Stimulated activated CD8-positive, alpha-beta memory T cell treated with anti-CD3 and anti-CD28 coated beads, Interleukin-4, amount 100 ng/mL, for 1 hour (primary cell): ENCODE measurements at regions not wholly inside any gene's neighbourhood (a gene's known extent, or its start where the extent isn't known, plus 50 kb on each side); places are given as distances from the start of the nearest gene placed in this dataset.
"Not testable (repeated sequence)": the region's sequence is repeated elsewhere in the genome, so short reads cannot be mapped to it uniquely, and the experiment has no call there.

Experiments used
- DNase-seq, 2 donors: peaks; one replicate each; pipeline ENCODE4 v3.0.0-alpha.2; 2020; ENCODE audit warnings: low read depth in 2 of 2, low spot score in 1 of 2

DNA sequence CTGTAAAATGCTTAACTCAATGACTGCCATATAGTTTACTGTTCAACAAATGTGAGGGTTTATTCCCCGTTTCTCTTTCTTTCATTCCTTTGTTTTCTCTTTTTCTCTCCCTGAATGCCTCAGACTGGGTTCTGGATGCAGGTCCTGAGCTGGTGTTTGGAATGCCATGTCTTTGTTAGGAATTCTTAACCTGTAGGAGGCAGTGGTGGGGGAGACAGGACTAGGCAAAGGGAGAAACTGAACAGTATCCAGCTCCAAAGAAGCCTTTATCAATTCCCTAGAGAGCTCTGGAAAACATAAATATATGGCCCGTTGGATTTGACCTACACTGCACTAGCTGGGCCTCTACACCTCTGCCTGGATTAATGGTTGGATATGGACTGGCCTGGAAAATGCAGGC lies 621.2 kb upstream of the SLC35B3 start:
- no peak for DNase-seq

- no peak for DNase-seq
Observed at GRCh38 chr6:9044426-9044825, 609.1 kb upstream of the SLC35B3 start.

- no peak for DNase-seq
Observed at GRCh38 chr6:9040718-9041117, 605.4 kb upstream of the SLC35B3 start.

GRCh38 chr6:9039258-9039657 lies 603.9 kb upstream of the SLC35B3 start:
- no peak for DNase-seq

GRCh38 chr6:9028086-9028485 lies 592.7 kb upstream of the SLC35B3 start:
- DNase-seq = no peak

DNA sequence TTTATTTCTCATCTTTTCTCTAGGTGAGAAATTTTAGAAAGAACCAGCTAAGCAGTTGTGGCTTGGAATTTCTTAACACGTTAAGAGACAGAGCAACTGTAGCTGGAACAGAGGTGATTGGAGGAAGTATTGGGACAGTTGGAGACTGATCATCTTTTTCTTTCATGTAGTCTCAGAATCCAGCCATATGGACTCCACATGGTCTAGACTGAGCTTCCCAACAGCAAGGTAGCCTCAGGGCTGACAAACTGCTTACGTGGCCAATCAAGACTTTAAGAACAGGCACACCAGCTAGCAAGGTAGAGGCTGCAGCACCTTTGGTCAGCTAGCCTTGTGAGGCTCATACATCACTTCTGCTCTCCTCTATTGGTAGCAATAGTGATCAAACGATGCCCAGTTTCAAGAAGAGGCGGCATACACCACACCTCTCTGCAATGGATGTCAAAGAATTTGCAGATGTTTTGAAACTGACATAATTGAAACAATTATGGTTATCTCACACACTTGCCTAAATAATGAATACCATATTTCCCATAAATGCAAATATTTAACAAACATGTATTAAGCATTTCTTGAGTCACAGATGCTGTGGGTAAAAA lies 590.5 kb upstream of the SLC35B3 start:
- no peak for DNase-seq

GRCh38 chr6:9025228-9025627 lies 589.9 kb upstream of the SLC35B3 start:
- DNase-seq = no peak

GRCh38 chr6:9024246-9024645 lies 588.9 kb upstream of the SLC35B3 start:
- not testable (repeated sequence) for DNase-seq

DNA sequence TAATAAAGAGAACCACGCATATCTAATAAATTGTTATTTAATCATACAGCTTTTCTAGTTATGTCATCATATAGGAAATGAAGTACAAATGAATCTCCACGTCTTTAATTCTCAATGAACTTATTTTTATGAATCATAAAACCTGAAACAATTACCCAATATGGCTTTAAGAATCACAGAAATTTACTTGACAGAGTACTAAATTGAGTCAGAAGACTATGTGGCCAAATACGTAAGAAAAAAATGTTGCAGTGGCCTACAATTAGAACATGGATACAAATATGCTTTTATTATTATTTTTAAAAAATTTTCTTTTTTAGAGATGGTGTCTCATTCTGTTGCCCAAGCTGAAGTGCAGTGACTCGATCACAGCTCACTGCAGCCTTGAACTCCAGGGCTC lies 584.7 kb upstream of the SLC35B3 start:
- DNase-seq = no peak

DNA sequence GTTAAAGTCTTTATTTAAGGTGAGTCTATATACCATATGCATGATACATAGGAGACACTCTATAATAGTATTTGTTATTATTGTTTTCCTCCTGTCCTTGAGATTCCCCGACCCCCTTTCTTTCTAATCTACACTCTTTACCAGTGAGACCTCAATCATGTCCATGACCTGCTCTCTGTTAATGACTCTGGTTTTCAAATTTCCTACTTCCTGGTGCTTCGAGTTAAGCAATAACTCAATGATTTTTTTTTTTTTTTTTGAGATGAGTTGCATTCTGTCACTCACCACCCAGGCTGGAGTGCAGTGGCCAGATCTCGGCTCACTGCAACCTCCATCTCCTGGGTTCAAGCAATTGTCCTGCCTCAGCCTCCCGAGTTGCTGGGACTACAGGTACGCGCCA lies 574.6 kb upstream of the SLC35B3 start:
- DNase-seq = no peak

DNA sequence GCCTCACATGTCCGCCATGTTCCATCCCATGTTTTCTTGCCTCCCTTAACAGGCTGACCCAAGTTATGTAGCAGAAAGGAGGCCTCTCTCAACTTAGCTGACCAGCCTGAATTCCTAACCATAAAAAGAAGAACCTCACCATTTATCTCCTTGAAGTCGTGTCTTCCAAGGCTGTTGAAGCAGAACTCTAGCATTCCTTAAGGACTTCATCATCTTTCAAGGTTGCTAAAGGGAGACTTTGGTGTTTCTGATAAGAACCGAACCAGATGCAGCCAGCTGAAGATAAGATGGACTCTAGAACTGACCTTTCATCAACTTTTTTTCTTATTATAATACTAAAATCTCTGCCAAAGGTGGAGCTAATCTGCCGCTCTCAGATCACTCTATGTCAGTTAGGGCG lies 571.7 kb upstream of the SLC35B3 start:
- DNase-seq = no peak

DNA sequence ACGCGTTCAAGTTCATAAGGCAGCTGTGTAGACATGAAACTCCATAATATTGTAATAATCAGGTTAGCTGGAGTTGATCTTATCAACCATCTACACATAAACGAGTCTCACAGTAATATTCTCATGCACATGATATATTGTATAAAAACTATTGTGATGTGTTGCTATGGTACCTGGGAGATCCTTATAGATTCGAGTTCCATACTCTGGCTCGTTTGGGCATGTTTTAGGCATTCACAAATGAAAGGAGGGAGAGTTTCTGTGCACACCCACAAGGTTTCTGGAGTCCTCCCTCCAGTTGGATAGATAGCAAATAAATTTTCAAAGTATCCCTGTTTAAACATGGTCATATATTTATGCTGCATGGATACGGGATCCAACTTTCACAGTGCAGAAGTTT lies 567.5 kb upstream of the SLC35B3 start:
- DNase-seq = no peak

- DNase-seq = no peak
Observed at GRCh38 chr6:8995156-8995555, 559.8 kb upstream of the SLC35B3 start.

DNA sequence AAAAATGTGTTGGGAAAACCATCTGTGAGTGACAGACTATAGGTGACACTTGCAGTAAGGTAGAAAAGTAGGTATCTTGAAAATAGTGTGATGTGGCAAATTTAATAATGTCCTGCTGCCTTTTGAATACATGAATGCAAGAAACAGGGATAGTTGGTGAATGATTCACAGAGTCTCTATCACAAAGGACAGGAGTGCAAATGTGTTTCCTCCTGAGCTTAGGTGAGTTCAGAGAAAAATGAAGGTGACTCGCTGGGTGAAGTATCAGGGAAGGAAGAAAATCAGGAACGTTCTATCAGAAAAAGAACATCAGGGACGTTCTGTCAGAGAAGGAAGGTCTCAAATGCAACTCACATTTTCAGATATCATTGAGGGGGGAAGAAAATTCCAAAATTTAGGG lies 557.8 kb upstream of the SLC35B3 start:
- DNase-seq = no peak

- DNase-seq = no peak
Observed at GRCh38 chr6:8991844-8992243, 556.5 kb upstream of the SLC35B3 start.

DNA sequence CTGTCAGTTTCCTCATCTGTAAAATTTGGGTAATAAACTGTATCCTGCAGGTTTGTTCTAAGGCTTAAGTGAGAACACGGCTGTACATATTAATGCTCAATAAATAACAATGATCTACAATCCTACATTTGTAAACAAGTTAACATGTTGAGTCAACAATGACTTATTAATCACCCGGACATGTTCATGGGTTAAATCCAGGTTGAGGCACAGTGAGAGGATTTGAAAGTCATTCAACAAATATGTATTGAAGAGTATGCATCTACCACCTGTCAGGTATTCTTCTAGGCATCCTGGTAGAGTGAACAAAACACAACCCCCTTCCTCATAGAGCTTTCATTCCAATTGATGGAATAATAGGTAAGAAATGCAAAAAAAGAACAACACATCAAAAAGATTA lies 554.7 kb upstream of the SLC35B3 start:
- DNase-seq = no peak

DNA sequence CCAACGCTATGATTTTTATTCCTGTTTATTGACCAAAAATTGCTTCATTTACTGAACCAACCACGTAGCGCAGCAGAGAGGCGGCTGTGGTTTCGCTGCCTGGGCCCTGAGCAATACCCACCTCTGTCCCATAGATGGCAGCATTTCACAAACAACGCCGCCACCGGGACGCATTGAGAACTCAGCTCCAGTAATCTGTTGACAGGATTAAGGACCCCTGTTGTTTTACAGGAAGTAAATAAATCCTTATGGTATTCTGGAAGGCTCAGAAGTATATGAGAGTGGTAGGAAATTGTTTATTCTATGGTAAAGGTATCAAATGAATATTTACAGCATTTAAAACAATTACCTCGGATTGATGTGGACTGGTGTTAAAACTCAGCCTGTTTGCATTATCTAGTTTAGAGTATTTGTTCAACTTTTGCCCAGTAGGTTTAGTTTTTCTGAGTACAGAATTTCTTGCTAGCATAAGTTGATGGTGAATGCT lies 547.9 kb upstream of the SLC35B3 start:
- peak in 1 of 2 donors; percentile 6 for DNase-seq

DNA sequence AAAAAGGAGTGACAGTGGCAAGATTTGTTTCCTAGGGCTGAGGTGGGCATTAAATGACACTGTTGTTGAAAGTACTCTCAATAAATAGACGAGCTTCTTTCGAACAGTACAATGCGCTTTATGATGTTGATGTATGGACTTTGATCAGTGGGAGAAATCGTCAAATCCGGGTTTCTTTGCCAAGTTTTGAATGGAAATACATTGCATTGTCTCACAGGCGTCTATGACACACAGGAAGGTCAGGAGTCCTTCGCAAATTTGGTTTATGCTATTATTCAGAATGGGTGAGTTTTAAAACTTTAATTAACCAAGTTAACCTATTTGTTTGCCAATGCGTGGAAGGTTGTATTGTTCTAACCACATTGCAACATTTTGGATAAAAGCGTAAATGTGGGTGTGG lies 547.3 kb upstream of the SLC35B3 start:
- DNase-seq = no peak

- DNase-seq = no peak
Observed at GRCh38 chr6:8973395-8973794, 538.0 kb upstream of the SLC35B3 start.

GRCh38 chr6:8969747-8970146 lies 534.4 kb upstream of the SLC35B3 start:
- no peak for DNase-seq

DNA sequence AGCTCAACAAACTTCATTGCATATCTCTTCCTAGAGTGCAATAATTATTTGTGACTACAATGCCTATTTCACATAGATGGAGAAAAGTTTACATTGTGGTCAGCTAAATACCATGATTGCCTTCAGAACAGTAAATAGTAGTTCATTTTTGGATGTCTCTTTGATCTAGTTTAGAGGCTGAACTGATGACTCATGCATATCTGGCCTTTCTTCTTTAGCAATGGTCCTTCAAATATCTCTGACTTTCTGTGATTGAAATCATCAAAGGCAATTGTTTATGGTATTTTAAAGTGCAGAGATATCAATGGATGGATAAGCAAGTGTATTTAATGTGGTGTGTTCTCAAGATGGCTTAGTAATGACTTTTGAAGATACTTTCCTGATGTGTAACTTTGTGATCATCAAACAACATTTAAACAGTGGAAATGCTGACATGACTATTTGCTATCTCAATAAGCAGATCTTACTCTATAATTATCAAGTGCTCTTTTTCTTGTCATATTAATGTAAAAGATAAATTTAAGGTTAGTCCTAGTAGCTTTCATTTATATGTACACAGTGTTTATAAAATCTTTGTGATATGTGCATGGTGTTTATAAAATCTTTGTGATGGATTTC lies 523.7 kb upstream of the SLC35B3 start:
- no peak for DNase-seq

DNA sequence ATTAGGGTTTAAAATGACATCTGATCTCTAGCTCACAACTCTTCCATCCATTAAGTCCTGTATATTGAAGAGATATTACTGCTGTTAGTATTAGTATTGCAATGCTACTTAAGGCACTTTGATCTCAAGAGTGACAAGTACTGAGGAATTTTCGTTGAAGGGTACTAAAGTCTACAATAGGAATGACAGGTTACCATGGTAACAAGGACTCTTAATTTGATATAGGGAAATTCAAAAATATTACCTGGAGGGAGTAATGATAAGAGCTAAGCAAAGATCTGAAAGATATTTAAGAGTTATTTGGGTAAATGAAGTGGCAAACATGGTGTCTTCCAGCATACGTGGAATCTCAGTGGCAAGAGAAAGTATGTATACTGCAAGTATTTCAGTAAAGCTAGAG lies 518.0 kb upstream of the SLC35B3 start:
- no peak for DNase-seq

DNA sequence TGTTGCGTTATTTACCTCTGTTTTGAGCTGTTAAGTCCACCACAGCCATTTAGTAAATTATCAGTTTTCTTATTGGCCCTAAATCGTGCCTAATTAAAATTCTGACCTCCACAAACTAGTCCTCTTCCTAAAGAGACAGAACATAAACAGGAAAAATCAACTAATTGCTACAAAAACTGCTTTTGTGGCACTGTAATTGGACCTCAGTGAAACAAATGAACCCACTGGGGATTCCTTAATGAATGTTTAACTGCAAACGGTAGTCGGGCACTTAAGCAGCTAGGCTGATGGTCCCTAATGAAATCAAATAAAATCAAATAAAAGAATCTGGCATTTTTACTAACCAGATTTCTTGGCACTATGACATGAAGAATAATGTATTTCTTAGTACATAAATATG lies 513.4 kb upstream of the SLC35B3 start:
- DNase-seq = no peak
